BLaER1 (cell line): ENCODE measurements at regions not wholly inside any gene's neighbourhood (a gene's known extent, or its start where the extent isn't known, plus 50 kb on each side); places are given as distances from the start of the nearest gene placed in this dataset.
A peak's percentile ranks its signal among the peaks of the same experiment; 100 is the strongest.

ENCODE experiments used
- H3K27ac ChIP-seq: shearing (Covaris generic); formaldehyde crosslinking; 2 replicates; pipeline ENCODE4 v1.8.1; 2022
- H3K27me3 ChIP-seq: shearing (Covaris generic); formaldehyde crosslinking; 2 replicates; pipeline ENCODE4 v1.8.1; 2022
- H3K36me3 ChIP-seq: shearing (Covaris generic); formaldehyde crosslinking; 2 replicates; pipeline ENCODE4 v1.8.1; 2022
- H3K4me1 ChIP-seq: shearing (Covaris generic); formaldehyde crosslinking; 2 replicates; pipeline ENCODE4 v1.8.1; 2022
- H3K4me2 ChIP-seq: shearing (Covaris generic); formaldehyde crosslinking; 2 replicates; pipeline ENCODE4 v1.8.1; 2022
- H3K4me3 ChIP-seq: shearing (Covaris generic); formaldehyde crosslinking; 2 replicates; pipeline ENCODE4 v1.8.1; 2022
- H3K9ac ChIP-seq: shearing (Covaris generic); formaldehyde crosslinking; 2 replicates; pipeline ENCODE4 v1.8.1; 2022
- H3K9me3 ChIP-seq: shearing (Covaris generic); formaldehyde crosslinking; 2 replicates; pipeline ENCODE4 v1.8.1; 2022
- H4K20me1 ChIP-seq: shearing (Covaris generic); formaldehyde crosslinking; 2 replicates; pipeline ENCODE4 v1.8.1; 2022
- Cebpa-rat ChIP-seq: shearing (Covaris generic); IDR thresholded peaks from 2 replicates; pipeline ENCODE4 v1.8.1; 2022

- Histone ChIP-seq H3K27me3 (no peaks in the 10 kb centered on the region), H3K4me2 (no peak overlapping the region), H3K9ac (no peak overlapping the region), H3K36me3 (no peaks in the 10 kb centered on the region), H3K4me3 (no peak overlapping the region), H3K4me1 (peaks cover 15% of the 10 kb centered on the region), H3K27ac (no peak overlapping the region), H3K9me3 (no peaks in the 10 kb centered on the region), H4K20me1 (no peaks in the 10 kb centered on the region)
- TF ChIP-seq Cebpa-rat = no peak
Observed at GRCh38 chr12:19737019-19737418, 297.7 kb downstream of the AEBP2 start.

- no peaks in the 10 kb centered on the region for H3K27me3 ChIP-seq
- peaks cover 15% of the 10 kb centered on the region for H3K4me1 ChIP-seq
- TF ChIP-seq Cebpa-rat = no peak
- H3K4me2 ChIP-seq = no peak overlapping the region
- no peak overlapping the region for H3K27ac ChIP-seq
- no peak overlapping the region for H3K9ac ChIP-seq
- H3K4me3 ChIP-seq = no peak overlapping the region
- no peaks in the 10 kb centered on the region for H4K20me1 ChIP-seq
- no peaks in the 10 kb centered on the region for H3K36me3 ChIP-seq
- no peaks in the 10 kb centered on the region for H3K9me3 ChIP-seq
Observed at GRCh38 chr12:19739195-19739776, 300.0 kb downstream of the AEBP2 start.

GRCh38 chr12:19740472-19741131 is 301.3 kb downstream of the AEBP2 start:
- TF ChIP-seq Cebpa-rat = no peak
- H3K9ac ChIP-seq = no peak overlapping the region
- H3K4me3 ChIP-seq = no peak overlapping the region
- H3K36me3 ChIP-seq = no peaks in the 10 kb centered on the region
- H3K4me1 ChIP-seq = peaks cover 15% of the 10 kb centered on the region
- no peaks in the 10 kb centered on the region for H3K9me3 ChIP-seq
- H3K4me2 ChIP-seq = peak overlapping the region; percentile 25
- H3K27me3 ChIP-seq = no peaks in the 10 kb centered on the region
- H3K27ac ChIP-seq = no peak overlapping the region
- no peaks in the 10 kb centered on the region for H4K20me1 ChIP-seq

GRCh38 chr12:19741132-19741489 is 301.8 kb downstream of the AEBP2 start:
- Histone ChIP-seq H3K36me3 (no peaks in the 10 kb centered on the region), H3K27ac (no peak overlapping the region), H3K4me3 (no peak overlapping the region), H3K27me3 (no peaks in the 10 kb centered on the region), H3K9ac (no peak overlapping the region), H3K4me1 (peaks cover 15% of the 10 kb centered on the region), H3K4me2 (peak overlapping the region; percentile 25), H3K9me3 (no peaks in the 10 kb centered on the region), H4K20me1 (no peaks in the 10 kb centered on the region)
- TF ChIP-seq Cebpa-rat = no peak

GRCh38 chr12:19744705-19745218 is 305.5 kb downstream of the AEBP2 start:
- H3K27ac ChIP-seq = no peak overlapping the region
- no peak overlapping the region for H3K9ac ChIP-seq
- TF ChIP-seq Cebpa-rat = no peak
- H3K27me3 ChIP-seq = no peaks in the 10 kb centered on the region
- no peaks in the 10 kb centered on the region for H3K36me3 ChIP-seq
- H3K4me3 ChIP-seq = no peak overlapping the region
- no peaks in the 10 kb centered on the region for H3K9me3 ChIP-seq
- no peaks in the 10 kb centered on the region for H4K20me1 ChIP-seq
- no peak overlapping the region for H3K4me2 ChIP-seq
- H3K4me1 ChIP-seq = peaks cover 15% of the 10 kb centered on the region

GRCh38 chr12:19746471-19746870 is 307.2 kb downstream of the AEBP2 start:
- no peak overlapping the region for H3K9ac ChIP-seq
- H4K20me1 ChIP-seq = no peaks in the 10 kb centered on the region
- no peak overlapping the region for H3K4me3 ChIP-seq
- H3K27me3 ChIP-seq = no peaks in the 10 kb centered on the region
- TF ChIP-seq Cebpa-rat = no peak
- no peak overlapping the region for H3K27ac ChIP-seq
- H3K9me3 ChIP-seq = no peaks in the 10 kb centered on the region
- no peak overlapping the region for H3K4me2 ChIP-seq
- no peaks in the 10 kb centered on the region for H3K36me3 ChIP-seq
- H3K4me1 ChIP-seq = peaks cover 3% of the 10 kb centered on the region; the same call in 1 of the 2 replicates

GRCh38 chr12:19749906-19750574 is 310.7 kb downstream of the AEBP2 start:
- H4K20me1 ChIP-seq = no peaks in the 10 kb centered on the region
- H3K27me3 ChIP-seq = no peaks in the 10 kb centered on the region
- no peak overlapping the region for H3K4me2 ChIP-seq
- no peak overlapping the region for H3K27ac ChIP-seq
- H3K4me3 ChIP-seq = no peak overlapping the region
- TF ChIP-seq Cebpa-rat = no peak
- H3K9ac ChIP-seq = no peak overlapping the region
- H3K9me3 ChIP-seq = peaks cover 9% of the 10 kb centered on the region; the same call in 1 of the 2 replicates
- no peaks in the 10 kb centered on the region for H3K36me3 ChIP-seq
- no peaks in the 10 kb centered on the region for H3K4me1 ChIP-seq

- H3K9ac ChIP-seq = no peak overlapping the region
Observed at GRCh38 chr12:19751078-19751477, 311.8 kb downstream of the AEBP2 start.

GRCh38 chr12:19752712-19753111 is 313.4 kb downstream of the AEBP2 start:
- no peak for TF ChIP-seq Cebpa-rat
- no peaks in the 10 kb centered on the region for H3K27me3 ChIP-seq
- H4K20me1 ChIP-seq = no peaks in the 10 kb centered on the region
- no peak overlapping the region for H3K4me3 ChIP-seq
- peaks cover 9% of the 10 kb centered on the region; the same call in 1 of the 2 replicates for H3K9me3 ChIP-seq
- no peaks in the 10 kb centered on the region for H3K4me1 ChIP-seq
- H3K27ac ChIP-seq = no peak overlapping the region
- no peak overlapping the region for H3K9ac ChIP-seq
- H3K36me3 ChIP-seq = no peaks in the 10 kb centered on the region
- no peak overlapping the region for H3K4me2 ChIP-seq

More at GRCh38 chr12:19751078-19751477, 311.8 kb downstream of the AEBP2 start:
- no peaks in the 10 kb centered on the region for H3K36me3 ChIP-seq
- no peaks in the 10 kb centered on the region for H4K20me1 ChIP-seq
- H3K4me3 ChIP-seq = no peak overlapping the region
- H3K9me3 ChIP-seq = peaks cover 9% of the 10 kb centered on the region; the same call in 1 of the 2 replicates
- no peak for TF ChIP-seq Cebpa-rat
- no peaks in the 10 kb centered on the region for H3K27me3 ChIP-seq
- no peak overlapping the region for H3K4me2 ChIP-seq
- no peaks in the 10 kb centered on the region for H3K4me1 ChIP-seq
- no peak overlapping the region for H3K27ac ChIP-seq

GRCh38 chr12:19755136-19755535 is 315.8 kb downstream of the AEBP2 start:
- H3K4me2 ChIP-seq = no peak overlapping the region
- no peak for TF ChIP-seq Cebpa-rat
- H3K9me3 ChIP-seq = peaks cover 9% of the 10 kb centered on the region; the same call in 1 of the 2 replicates
- no peaks in the 10 kb centered on the region for H3K4me1 ChIP-seq
- H4K20me1 ChIP-seq = no peaks in the 10 kb centered on the region
- no peak overlapping the region for H3K27ac ChIP-seq
- no peaks in the 10 kb centered on the region for H3K27me3 ChIP-seq
- H3K36me3 ChIP-seq = no peaks in the 10 kb centered on the region
- H3K4me3 ChIP-seq = no peak overlapping the region
- H3K9ac ChIP-seq = no peak overlapping the region
